Epithelial cell of esophagus (primary cell): ENCODE measurements at regions not wholly inside any gene's neighbourhood (a gene's known extent, or its start where the extent isn't known, plus 50 kb on each side); places are given as distances from the start of the nearest gene placed in this dataset.
A peak's percentile ranks its signal among the peaks of the same experiment; 100 is the strongest.
"Not testable (repeated sequence)": the region's sequence is repeated elsewhere in the genome, so short reads cannot be mapped to it uniquely, and the experiment has no call there.

Experiments
- DNase-seq: peaks from one replicate; pipeline ENCODE4 v3.0.0; 2010; ENCODE audit warnings: low read depth
- H3K4me3 ChIP-seq: 2 replicates; pipeline ENCODE4 v1.5.1; 2011; ENCODE audit warnings: mild to moderate bottlenecking, low read length, control low read depth
- TF ChIP-seq, protein P1 (sequence below): IDR thresholded peaks from 2 replicates; pipeline ENCODE4 v1.5.1; 2011; ENCODE audit warnings: low read depth, mild to moderate bottlenecking, low read length, control low read depth, inconsistent platforms; ENCODE audit not compliant: insufficient read depth; ENCODE audit errors: missing control alignments

DNA sequence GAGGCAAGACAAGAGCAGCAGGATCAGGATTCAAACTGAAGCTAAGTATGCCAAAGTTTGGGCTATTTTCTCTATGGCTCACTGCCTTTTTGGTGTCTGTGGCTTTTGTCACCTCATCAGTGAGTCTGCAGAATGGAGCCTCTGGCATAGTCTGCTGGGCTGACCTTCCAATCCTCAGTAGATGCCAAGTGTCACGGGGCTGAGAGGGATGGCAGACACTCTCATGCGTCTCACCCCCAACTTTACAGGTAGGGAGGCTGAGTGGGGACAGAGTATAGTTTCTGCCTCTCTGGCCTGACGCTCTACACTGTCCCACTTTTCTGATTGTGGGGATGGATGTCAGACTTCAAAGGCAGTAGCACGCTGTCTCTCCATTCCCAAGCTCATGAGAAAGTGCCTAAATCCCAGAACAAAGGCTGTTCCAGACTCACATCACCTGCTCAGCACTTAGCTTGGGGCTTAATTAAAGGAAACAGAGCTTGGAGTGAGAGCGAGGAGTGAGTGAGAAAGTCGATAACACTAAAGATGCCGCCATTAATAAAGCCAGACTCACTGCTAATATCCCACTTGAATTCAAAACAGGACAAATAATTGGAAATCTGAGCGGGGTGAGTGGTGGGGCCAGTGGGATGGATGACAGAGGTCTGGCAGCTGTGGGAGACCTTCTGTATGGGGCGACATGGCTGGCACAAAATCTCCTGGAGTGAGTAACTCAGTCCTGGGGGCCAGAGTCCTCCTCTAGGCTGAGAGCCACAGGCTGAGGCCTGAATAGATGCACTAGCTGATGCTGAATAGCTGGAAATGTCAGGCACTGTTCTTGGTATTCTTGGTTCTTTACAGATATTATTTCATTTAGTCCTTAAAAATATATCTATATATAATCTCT, 78.4 kb upstream of the MRPS22 start:
- DNase-seq, result no peak
- TF ChIP-seq, protein P1, sequence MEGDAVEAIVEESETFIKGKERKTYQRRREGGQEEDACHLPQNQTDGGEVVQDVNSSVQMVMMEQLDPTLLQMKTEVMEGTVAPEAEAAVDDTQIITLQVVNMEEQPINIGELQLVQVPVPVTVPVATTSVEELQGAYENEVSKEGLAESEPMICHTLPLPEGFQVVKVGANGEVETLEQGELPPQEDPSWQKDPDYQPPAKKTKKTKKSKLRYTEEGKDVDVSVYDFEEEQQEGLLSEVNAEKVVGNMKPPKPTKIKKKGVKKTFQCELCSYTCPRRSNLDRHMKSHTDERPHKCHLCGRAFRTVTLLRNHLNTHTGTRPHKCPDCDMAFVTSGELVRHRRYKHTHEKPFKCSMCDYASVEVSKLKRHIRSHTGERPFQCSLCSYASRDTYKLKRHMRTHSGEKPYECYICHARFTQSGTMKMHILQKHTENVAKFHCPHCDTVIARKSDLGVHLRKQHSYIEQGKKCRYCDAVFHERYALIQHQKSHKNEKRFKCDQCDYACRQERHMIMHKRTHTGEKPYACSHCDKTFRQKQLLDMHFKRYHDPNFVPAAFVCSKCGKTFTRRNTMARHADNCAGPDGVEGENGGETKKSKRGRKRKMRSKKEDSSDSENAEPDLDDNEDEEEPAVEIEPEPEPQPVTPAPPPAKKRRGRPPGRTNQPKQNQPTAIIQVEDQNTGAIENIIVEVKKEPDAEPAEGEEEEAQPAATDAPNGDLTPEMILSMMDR, result no peak
- no peak overlapping the region for H3K4me3 ChIP-seq

DNA sequence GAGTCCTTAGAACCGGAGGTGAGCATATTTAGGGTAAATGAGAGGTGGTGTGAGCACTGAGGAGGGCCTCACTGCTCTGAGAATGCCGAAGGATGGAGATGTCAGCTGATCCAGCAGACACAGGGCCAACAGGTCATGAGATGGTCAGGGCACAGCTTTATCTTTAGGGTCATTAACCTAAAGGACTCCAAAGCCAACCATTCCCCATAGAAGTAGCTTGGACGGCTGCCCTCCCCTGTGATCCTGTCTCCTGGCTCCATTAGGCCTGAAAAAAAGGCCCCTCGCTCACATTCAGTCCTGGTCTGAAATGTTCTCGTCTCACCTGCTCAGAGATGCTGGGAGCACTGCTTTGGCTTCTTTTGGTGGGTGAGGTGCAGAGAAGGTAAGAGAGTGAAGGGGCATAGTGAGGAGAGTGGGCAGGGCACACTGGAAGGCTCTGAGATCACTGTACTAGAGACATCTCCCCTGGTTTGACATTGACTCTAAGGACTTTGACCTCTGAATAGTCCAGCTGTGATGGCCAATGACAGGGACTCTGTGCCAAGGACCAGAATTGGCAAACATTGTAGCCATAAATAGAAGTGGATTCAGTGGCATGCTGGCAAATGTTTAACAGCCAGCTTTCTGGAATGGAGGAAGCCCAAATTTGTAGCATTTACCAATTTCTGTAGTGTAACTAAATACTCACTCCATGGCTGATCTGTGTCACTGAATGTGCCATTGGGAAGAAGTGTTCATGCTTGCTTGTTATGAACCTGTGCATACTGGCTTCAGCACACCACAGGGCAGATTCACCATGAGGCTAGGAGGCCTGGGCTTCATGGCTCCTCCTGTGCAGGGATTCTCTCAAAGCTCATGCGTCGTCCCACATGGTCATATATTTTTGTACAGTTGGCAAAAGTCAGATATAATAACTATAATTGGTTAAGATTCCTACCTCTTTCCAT, 76.2 kb upstream of the MRPS22 start:
- TF ChIP-seq, protein P1, result no peak
- no peak for DNase-seq
- no peak overlapping the region for H3K4me3 ChIP-seq

DNA sequence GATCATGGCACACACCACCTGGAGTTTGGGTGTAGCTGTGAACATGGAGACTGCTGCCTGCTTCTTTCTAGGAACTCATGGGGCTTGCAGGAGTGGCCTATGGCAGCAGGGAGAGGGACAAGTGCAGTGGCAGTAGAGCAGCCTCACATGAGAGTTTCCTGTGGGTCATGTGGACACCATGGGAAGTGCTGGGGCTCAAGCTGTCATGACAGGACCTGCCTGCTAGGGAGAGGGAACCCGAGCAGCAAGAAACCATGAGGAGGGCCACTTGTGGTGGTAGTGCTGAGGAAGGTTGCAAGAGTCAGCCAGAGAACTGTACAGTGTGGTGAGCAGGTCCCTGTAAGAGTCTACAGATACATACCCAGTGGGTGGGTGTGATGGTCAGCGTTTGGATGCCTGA, 73.8 kb upstream of the MRPS22 start:
- no peak for DNase-seq
- TF ChIP-seq, protein P1, result no peak
- no peak overlapping the region for H3K4me3 ChIP-seq

DNA sequence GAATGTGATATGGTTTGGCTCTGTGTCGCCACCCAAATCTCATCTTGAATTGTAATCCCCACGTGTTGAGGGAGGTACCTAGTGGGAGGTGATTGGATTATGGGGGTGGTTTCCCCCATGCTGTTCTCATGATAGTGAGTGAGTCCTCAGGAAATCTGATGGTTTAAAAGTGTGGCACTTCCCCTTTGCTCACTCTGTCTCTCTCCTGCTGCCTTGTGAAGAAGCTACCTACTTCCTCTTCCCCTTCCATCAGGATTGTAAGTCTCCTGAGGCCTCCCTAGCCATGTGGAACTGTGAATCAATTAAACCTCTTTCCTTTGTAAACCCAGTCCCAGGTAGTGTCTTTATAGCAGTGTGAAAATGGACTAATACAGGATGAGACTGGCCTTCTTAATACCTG, 73.2 kb upstream of the MRPS22 start:
- DNase-seq, H3K4me3 ChIP-seq: not testable (repeated sequence)

DNA sequence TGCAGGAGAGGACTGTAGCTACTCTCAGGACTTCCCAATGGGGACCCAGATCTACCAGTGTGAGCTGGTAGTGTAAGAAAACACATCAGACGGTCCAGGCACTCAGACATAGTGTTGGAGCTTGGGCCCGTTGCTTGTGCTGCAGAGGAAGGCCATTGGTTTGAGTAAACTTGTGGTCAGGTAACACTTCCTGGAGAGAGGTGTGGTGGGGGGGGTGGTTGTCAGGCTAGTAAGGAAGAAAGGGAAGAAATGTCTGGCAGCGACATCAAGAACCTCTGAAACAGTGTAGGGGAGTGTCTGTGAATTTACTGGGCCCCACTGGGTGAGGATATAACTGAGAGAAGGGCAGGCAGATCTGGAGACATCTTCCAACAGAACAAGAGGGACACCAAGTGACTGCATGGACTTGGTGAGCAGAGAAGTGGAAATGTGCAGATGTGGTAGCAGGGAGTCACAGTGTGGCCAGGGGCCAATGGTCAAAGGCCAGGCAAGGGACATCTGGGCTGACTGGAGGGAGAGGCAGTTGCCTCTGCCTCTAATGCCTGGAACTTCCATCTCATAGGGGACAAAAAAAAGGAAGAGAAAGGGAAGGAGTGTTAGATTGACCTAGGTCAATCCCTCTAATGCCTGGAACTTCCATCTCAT, 63.7 kb upstream of the MRPS22 start:
- TF ChIP-seq, protein P1, result no peak
- DNase-seq, result no peak
- no peak overlapping the region for H3K4me3 ChIP-seq

DNA sequence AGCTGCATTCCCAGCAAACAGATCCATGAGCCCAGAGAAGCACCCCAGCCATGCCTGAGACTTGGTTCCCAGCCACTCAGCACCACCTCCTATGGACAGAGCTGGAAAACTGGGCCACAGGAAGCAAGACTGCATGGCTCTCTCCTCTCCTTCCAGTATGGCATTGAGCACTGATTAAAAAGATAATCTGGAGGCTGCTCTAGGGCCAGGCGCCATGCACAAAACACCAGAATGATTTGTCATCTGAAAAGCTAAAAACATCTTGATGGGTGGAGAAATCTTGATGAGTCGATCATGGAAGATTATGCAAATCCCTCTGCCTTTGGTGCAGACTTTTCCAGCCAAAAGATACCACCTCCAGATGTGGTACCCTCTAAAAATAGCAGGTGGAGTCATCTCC, 62.7 kb upstream of the MRPS22 start:
- peak; percentile 23 for DNase-seq
- no peak overlapping the region for H3K4me3 ChIP-seq

More for the DNA sequence above, 62.7 kb upstream of the MRPS22 start:
- TF ChIP-seq, protein P1, result no peak
